ENCODE measurements at regions not wholly inside any gene's neighbourhood (a gene's known extent, or its start where the extent isn't known, plus 50 kb on each side); places are given as distances from the start of the nearest gene placed in this dataset.

DNA sequence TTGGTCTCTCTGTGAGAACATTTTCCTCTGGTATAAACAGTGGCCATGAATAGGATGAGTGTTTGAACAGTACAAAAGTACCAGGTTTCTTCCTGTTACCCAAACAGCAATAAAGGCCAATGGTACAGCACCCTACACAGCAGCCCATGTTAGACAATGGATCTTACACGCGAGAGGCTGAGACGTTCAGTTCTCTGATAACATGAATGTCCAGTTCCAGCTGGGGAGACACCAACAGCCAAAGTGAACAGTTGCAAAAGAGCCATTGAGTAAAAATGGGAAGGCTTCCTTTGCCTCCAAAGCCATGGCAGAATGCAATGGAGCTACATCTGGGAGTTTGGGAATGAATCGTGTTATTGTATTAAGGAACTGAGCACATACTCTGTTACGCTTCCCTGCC is 246.8 kb upstream of the SGK1 start:
- H3K27ac Mint-ChIP-seq, result no peak overlapping the region
- peaks cover 2% of the 10 kb centered on the region for H3K27me3 Mint-ChIP-seq
- ChIA-PET CTCF (no interaction called here), POLR2A (no interaction called here)
- no peaks in the 10 kb centered on the region for H3K36me3 Mint-ChIP-seq
- H3K9me3 Mint-ChIP-seq, result no peaks in the 10 kb centered on the region
- intact Hi-C loops (cut with micrococcal nuclease), result no loop called here
- DNase-seq, result no peak
- peaks cover 7% of the 10 kb centered on the region for H3K4me1 Mint-ChIP-seq (ENCODE audit: low read depth)
- H3K4me3 Mint-ChIP-seq, result no peak overlapping the region

DNA sequence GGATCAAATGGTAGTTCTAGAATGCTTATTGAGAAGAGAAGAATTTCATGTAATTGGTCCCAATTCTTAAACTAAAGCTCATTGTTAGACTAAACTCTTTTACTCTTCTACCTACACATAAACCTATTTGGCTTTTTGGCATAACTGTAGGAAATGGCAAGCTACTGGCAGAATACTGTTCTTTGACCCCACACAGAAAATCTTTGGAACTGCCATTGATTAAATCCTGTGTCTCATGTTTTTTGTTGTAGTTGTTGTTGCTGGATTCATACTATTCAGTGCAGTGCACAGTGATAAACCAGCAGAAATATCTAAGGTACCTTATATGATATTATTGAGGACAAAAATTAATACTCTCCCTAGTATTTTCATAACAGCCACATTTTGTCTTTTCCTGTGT is 242.1 kb upstream of the SGK1 start:
- Mint-ChIP-seq H3K36me3 (no peaks in the 10 kb centered on the region), H3K4me1 (ENCODE audit: low read depth) (no peaks in the 10 kb centered on the region), H3K9me3 (peaks cover 4% of the 10 kb centered on the region), H3K27me3 (peaks cover 2% of the 10 kb centered on the region), H3K27ac (no peak overlapping the region), H3K4me3 (no peak overlapping the region)
- CTCF ChIA-PET, result interaction anchor here (0.7 kb wide), 1 partner anchor 604 kb away, joined by 3 read pairs; no protein-coding TSS in a partner anchor
- DNase-seq, result no peak
- POLR2A ChIA-PET, result no interaction called here
- intact Hi-C loops (cut with micrococcal nuclease), result no loop called here

DNA sequence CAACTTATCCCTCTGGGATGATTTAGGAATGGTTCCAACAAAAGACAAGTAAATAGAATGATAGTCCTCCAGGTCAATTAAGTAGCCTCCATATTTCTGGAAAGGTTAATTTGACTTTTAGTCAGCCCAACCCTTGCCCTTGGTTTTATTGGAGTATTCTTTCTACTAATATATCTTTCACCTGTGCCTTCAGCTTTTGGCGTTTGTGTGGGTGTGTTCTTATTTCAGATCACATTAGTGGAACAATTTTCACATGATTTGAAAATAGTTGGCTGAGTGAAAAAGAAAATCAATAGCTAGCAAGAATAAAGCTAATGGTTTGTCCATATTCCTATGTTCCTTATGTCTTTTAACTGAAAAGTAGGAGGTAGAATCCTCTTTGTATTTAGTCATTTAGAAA is 239.6 kb upstream of the SGK1 start:
- ChIA-PET CTCF (no interaction called here), POLR2A (no interaction called here)
- H3K9me3 Mint-ChIP-seq, result peaks cover 4% of the 10 kb centered on the region
- H3K4me1 Mint-ChIP-seq (ENCODE audit: low read depth), result no peaks in the 10 kb centered on the region
- intact Hi-C loops (cut with micrococcal nuclease), result no loop called here
- H3K27ac Mint-ChIP-seq, result no peak overlapping the region
- no peak overlapping the region for H3K4me3 Mint-ChIP-seq
- H3K36me3 Mint-ChIP-seq, result no peaks in the 10 kb centered on the region
- DNase-seq, result no peak
- H3K27me3 Mint-ChIP-seq, result no peaks in the 10 kb centered on the region

DNA sequence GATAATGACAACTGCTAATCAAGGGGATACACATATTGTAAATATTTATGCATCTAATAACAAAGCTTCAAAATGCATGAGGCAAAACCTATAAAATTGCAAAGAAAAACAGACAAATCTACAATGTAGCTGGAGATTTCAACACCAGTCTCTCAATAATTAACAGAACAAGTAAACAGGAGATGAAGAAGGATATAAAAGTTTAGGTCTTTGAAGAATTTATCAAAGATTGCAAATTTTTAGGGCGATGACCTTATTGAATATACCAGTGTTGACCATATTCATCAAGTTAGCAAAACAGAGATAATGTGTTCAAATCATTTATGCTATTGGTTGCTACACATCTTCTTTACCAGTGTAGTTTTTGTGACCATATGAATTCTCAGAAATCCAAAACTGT is 237.8 kb upstream of the SGK1 start:
- Mint-ChIP-seq H3K27ac (no peak overlapping the region), H3K27me3 (no peaks in the 10 kb centered on the region), H3K9me3 (peaks cover 4% of the 10 kb centered on the region), H3K4me1 (ENCODE audit: low read depth) (no peaks in the 10 kb centered on the region), H3K36me3 (no peaks in the 10 kb centered on the region), H3K4me3 (no peak overlapping the region)
- intact Hi-C loops (cut with micrococcal nuclease), result no loop called here
- ChIA-PET POLR2A (no interaction called here), CTCF (no interaction called here)
- no peak for DNase-seq

DNA sequence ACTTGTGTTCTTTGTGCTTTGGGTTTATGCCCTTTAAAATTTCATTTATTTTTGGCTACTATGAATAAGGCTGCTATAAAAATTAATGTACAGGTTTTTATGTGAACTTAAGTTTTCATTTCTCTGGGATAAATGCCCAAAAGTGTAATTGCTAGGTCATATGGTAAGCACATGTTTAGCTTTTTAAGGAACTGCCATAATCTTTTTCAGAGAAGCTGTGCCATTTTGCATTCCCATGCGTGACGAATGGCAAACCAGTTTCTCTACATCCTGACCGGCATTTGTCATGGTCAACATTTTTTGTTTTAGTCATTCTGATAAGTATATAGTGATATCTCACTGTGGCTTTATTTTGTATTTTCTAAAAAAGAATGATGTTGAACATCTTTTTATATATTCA is 236.0 kb upstream of the SGK1 start:
- intact Hi-C loops (cut with micrococcal nuclease), result no loop called here
- Mint-ChIP-seq H3K27ac (no peak overlapping the region), H3K4me3 (no peak overlapping the region), H3K27me3 (no peaks in the 10 kb centered on the region), H3K4me1 (ENCODE audit: low read depth) (no peaks in the 10 kb centered on the region), H3K36me3 (no peaks in the 10 kb centered on the region), H3K9me3 (peaks cover 4% of the 10 kb centered on the region)
- CTCF ChIA-PET, result no interaction called here
- DNase-seq, result no peak
- POLR2A ChIA-PET, result no interaction called here

DNA sequence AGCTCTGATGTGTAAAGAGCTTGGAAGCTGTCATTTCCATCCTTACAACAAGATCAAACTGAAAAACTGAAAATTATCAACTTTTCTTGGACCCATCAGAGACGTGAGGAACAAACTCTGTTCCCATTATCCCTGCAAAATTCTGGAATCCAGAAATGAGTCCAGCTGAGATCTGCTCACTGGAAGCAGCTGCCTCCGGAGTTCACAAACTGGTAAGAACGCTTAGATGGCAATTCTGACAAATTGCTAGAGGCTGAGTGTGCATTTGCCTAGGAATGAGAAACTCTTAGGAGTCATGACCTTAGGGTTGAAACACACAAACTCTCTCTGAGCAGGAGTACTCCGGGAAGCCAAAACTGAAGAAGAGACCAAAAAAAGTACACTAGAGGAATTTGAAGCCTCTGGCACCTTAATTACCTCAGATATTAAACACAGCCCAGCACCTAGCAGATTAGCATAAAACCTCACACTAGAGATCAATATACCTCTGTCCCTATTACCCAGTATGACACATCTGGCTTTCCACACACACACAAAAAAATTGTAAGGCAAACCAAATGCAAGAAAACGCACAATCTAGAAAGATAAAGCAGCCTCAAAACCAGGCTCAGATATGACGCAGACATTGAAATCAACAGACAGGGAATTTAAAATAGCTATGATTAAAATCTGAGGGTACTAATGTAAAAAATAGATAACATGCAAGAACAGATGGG is 233.5 kb upstream of the SGK1 start:
- Mint-ChIP-seq H3K4me1 (ENCODE audit: low read depth) (no peaks in the 10 kb centered on the region), H3K27me3 (no peaks in the 10 kb centered on the region), H3K9me3 (no peaks in the 10 kb centered on the region), H3K4me3 (no peak overlapping the region), H3K36me3 (no peaks in the 10 kb centered on the region), H3K27ac (no peak overlapping the region)
- ChIA-PET POLR2A (no interaction called here), CTCF (interaction anchor here (0.6 kb wide), 1 partner anchor 253 kb away, joined by 3 read pairs; no protein-coding TSS in a partner anchor)
- intact Hi-C loops (cut with micrococcal nuclease), result no loop called here
- no peak for DNase-seq

DNA sequence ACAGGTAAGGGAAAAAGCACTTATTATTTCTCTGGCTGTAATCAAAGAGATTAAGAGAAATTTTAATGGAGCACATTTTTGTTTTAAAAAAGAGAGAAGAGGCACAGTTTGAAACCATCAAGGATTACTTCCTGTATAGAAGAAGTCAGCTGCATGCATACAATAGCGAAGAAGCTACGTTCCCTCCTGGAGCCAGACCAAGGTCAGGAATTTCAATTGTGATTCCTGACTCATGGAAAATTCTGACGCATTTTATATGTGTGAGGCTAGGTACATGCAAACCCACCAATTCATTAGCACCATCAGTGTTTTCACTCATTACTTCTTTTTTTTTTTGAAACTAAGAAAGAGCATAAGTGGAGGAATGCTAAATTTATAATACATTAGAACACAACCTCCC is 232.7 kb upstream of the SGK1 start:
- ChIA-PET POLR2A (no interaction called here), CTCF (no interaction called here)
- intact Hi-C loops (cut with micrococcal nuclease), result no loop called here
- H3K9me3 Mint-ChIP-seq, result no peaks in the 10 kb centered on the region
- no peaks in the 10 kb centered on the region for H3K4me1 Mint-ChIP-seq (ENCODE audit: low read depth)
- no peaks in the 10 kb centered on the region for H3K27me3 Mint-ChIP-seq
- no peak for DNase-seq
- H3K36me3 Mint-ChIP-seq, result no peaks in the 10 kb centered on the region
- no peak overlapping the region for H3K27ac Mint-ChIP-seq
- no peak overlapping the region for H3K4me3 Mint-ChIP-seq

DNA sequence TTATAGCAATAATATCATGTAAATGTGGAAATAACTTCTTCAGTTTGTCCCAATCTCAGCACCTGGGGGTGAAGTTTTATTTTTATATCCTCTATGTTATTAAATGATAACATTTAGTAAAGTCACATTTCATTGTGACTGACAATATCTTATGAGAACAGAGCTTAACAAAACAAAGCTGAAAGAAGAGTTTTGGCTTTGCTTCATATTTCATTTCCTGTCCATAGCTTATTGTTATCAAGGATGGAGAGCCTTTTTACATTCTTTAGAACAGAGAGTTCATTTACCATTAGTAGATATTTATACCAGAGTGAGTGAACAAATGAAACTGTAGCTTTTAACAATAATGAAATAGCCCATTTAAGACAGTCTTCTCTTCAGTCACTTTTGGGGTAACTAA is 231.9 kb upstream of the SGK1 start:
- Mint-ChIP-seq H3K4me1 (ENCODE audit: low read depth) (no peaks in the 10 kb centered on the region), H3K4me3 (no peak overlapping the region), H3K36me3 (no peaks in the 10 kb centered on the region), H3K9me3 (no peaks in the 10 kb centered on the region), H3K27ac (no peak overlapping the region), H3K27me3 (no peaks in the 10 kb centered on the region)
- CTCF ChIA-PET, result interaction anchor here (0.7 kb wide), 1 partner anchor 264 kb away, joined by 3 read pairs; no protein-coding TSS in a partner anchor
- intact Hi-C loops (cut with micrococcal nuclease), result no loop called here
- no peak for DNase-seq
- POLR2A ChIA-PET, result no interaction called here

DNA sequence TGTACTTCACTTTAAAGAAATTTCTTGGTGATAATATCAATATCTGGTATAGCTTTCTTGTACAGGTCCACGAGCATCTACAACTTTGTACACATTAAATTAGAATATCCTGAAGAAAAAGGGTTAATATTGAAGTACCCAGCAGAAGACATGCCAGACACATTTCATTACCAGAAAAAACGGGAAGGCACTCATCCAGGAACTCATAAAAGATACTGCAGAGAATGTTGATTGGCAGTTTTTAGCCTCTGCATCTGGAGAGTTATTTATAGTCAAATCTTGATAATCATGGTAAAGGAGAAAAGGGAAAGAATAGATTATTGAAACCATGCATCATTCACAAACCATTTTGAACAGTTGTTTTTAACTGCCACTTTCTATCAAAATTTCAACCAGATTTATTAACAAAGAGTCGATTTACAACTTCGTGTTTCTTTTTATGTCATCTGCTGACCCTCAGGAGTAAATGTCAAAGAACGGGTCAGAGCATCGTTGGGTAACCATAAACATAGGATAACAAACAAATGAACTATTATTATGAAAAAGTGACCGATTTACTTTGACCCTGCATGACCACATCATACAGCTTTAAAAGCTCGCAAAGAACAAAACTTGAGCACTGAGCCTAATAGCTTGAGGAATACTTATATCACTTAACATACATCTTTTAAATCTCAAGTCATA is 229.2 kb upstream of the SGK1 start:
- DNase-seq, result no peak
- no peaks in the 10 kb centered on the region for H3K27me3 Mint-ChIP-seq
- CTCF ChIA-PET, result no interaction called here
- POLR2A ChIA-PET, result no interaction called here
- intact Hi-C loops (cut with micrococcal nuclease), result no loop called here
- H3K27ac Mint-ChIP-seq, result no peak overlapping the region
- peaks cover 11% of the 10 kb centered on the region for H3K4me1 Mint-ChIP-seq (ENCODE audit: low read depth)
- H3K36me3 Mint-ChIP-seq, result no peaks in the 10 kb centered on the region
- no peaks in the 10 kb centered on the region for H3K9me3 Mint-ChIP-seq
- no peak overlapping the region for H3K4me3 Mint-ChIP-seq

DNA sequence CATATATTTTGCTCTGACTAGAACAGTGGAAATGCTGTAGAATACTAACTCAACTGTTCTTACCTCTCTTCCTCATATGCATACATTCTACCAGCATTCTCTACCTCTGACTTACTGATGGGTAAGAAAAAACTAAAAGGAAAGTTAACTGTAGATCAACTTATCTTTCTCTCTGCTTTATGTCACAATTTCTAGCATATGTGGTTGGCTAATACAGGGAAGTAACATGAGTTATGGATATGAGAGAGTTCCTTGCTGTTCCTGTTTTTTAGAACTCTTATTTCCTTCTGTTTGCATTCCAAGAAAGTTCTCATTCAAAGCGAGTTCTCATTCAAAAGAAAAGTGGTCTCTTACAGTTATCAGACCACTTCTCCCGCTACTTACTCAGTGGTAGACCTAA is 226.8 kb upstream of the SGK1 start:
- H3K9me3 Mint-ChIP-seq, result no peaks in the 10 kb centered on the region
- peaks cover 24% of the 10 kb centered on the region for H3K4me1 Mint-ChIP-seq (ENCODE audit: low read depth)
- no peak overlapping the region for H3K4me3 Mint-ChIP-seq
- no peak overlapping the region for H3K27ac Mint-ChIP-seq
- intact Hi-C loops (cut with micrococcal nuclease), result no loop called here
- POLR2A ChIA-PET, result no interaction called here
- no peak for DNase-seq
- no peaks in the 10 kb centered on the region for H3K36me3 Mint-ChIP-seq
- H3K27me3 Mint-ChIP-seq, result no peaks in the 10 kb centered on the region
- CTCF ChIA-PET, result no interaction called here

DNA sequence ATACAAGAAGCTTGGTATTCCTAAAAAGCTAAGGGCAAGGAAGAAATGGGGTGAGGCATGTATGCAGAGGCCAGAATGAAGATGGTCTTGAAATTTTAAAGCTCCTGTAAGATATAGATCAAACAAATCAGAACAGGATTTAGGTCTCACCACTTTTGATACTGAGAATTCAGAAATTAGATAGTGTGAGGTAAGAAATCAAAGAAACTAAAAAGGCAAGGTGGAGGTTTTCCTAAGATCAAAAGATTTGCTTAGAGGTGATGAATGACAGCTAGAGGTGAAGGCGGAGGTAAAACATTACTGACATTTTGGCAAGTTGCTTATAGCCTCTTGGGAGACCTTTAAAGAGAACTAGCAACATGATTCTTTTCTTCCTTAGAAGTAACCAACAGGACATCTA is 225.2 kb upstream of the SGK1 start:
- H3K4me1 Mint-ChIP-seq (ENCODE audit: low read depth), result peaks cover 27% of the 10 kb centered on the region
- intact Hi-C loops (cut with micrococcal nuclease), result no loop called here
- H3K27ac Mint-ChIP-seq, result no peak overlapping the region
- H3K27me3 Mint-ChIP-seq, result no peaks in the 10 kb centered on the region
- DNase-seq, result no peak
- POLR2A ChIA-PET, result no interaction called here
- CTCF ChIA-PET, result no interaction called here
- no peaks in the 10 kb centered on the region for H3K9me3 Mint-ChIP-seq
- no peaks in the 10 kb centered on the region for H3K36me3 Mint-ChIP-seq
- no peak overlapping the region for H3K4me3 Mint-ChIP-seq

DNA sequence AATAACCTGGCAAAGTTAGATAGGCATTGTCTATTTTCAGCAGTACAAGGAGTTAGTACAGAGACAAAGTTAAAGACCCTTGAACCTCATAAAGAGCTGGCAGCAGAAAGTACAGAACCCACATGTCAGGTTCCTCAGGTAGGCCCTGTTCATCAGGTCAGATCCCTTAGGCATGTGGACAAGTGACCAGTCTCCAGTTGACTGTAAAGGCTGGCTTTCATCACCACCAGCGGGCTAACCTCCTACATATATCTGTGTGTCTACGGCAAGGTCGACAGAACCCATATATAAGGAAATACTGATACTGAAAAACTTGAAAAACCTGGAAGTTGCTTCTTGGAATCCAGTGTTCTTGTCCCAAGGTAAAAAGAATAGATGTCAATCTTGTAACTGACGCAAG is 223.1 kb upstream of the SGK1 start:
- ChIA-PET CTCF (no interaction called here), POLR2A (no interaction called here)
- no peak overlapping the region for H3K27ac Mint-ChIP-seq
- no peaks in the 10 kb centered on the region for H3K27me3 Mint-ChIP-seq
- no peak overlapping the region for H3K4me3 Mint-ChIP-seq
- no peak for DNase-seq
- intact Hi-C loops (cut with micrococcal nuclease), result no loop called here
- H3K36me3 Mint-ChIP-seq, result no peaks in the 10 kb centered on the region
- H3K9me3 Mint-ChIP-seq, result no peaks in the 10 kb centered on the region
- peaks cover 27% of the 10 kb centered on the region for H3K4me1 Mint-ChIP-seq (ENCODE audit: low read depth)

DNA sequence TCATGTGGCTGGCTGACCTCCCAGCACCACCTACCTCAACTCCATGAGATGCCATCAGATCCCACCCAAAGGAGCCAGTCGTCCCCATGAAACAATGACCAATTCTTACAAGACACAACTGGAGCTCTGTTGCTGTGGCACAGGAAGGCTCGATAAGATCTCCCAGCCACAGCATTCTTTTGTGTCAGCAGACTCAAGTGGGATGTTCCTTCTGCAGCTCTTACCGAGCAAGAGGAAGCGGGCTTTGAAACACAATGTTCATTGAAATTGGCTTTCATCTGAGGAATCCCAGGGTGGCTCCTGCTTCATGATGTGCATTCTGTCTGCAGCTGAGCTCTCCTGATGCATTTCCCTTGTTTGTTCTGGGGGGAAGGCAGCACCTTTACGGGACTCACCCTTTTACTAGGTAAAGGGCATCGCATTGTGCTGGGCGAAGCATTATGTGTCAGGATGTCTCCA is 222.0 kb upstream of the SGK1 start:
- Mint-ChIP-seq H3K27ac (no peak overlapping the region), H3K9me3 (no peaks in the 10 kb centered on the region), H3K27me3 (no peaks in the 10 kb centered on the region), H3K4me1 (ENCODE audit: low read depth) (peaks cover 30% of the 10 kb centered on the region), H3K36me3 (no peaks in the 10 kb centered on the region), H3K4me3 (no peak overlapping the region)
- DNase-seq, result peak; percentile 23
- POLR2A ChIA-PET, result no interaction called here
- intact Hi-C loops (cut with micrococcal nuclease), result no loop called here
- CTCF ChIA-PET, result interaction anchor here (0.6 kb wide), 1 partner anchor 501 kb away, joined by 4 read pairs; no protein-coding TSS in a partner anchor
